HepG2 (cell line): ENCODE measurements at regions not wholly inside any gene's neighbourhood (a gene's known extent, or its start where the extent isn't known, plus 50 kb on each side); places are given as distances from the start of the nearest gene placed in this dataset.

Source experiments
- ATAC-seq: fragments of 200-7000 bp; cut with Tn5 transposase; 3 replicates; pipeline ENCODE4 v1.9.1; 2020; ENCODE audit warnings: mild to moderate bottlenecking, moderate library complexity
- BruUV-seq: library from RNA; stranded (reverse); fragments of 400-500 nt; replicated peaks from 2 replicates; lab custom pipeline; 2021; lab: Mats Ljungman, UMichigan
- CTCF ChIA-PET: fragments of 300-600 bp; formaldehyde crosslinking; extraction: SDS; loops from one replicate; lab custom pipeline; 2021; ENCODE audit warnings: low total read pairs, inconsistent platforms, low intra/inter-chr PET ratio; lab: Yijun Ruan, JAX
- POLR2A ChIA-PET: fragments of 350-600 bp; sonication (Branson Sonifier 250); formaldehyde crosslinking; loops from one replicate; lab custom pipeline; 2020; ENCODE audit warnings: antibody characterized with exemption, inconsistent platforms; lab: Yijun Ruan, JAX
- DNase-seq: peaks from one replicate; pipeline ENCODE4 v3.0.0-alpha.2; 2015; ENCODE audit warnings: low spot score
- FAIRE-seq: peaks from 3 replicates; lab custom pipeline; 2011; peaks lifted over from hg19 to GRCh38; lab: Jason Lieb, UNC
- H2AFZ ChIP-seq: one replicate; pipeline ENCODE4 v1.6.1; 2011; ENCODE audit warnings: low read length, inconsistent platforms
- H3K27ac ChIP-seq: fragments of 300-600 bp; 3 replicates; pipeline ENCODE4 v1.8.0; 2011; ENCODE audit warnings: mixed run types, mild to moderate bottlenecking, mixed read lengths, low read length, inconsistent platforms; ENCODE audit not compliant: insufficient read depth; ENCODE audit errors: extremely low read length
- H3K27me3 ChIP-seq, 2 experiments: fragments of 200-600 bp in 1 of 2; 2 replicates in 1 of 2; 3 replicates in 1 of 2; pipeline versions ENCODE4 v1.6.0 to v1.8.0; 2011; ENCODE audit warnings: low read length in 2 of 2, mild to moderate bottlenecking in 2 of 2, moderate library complexity in 2 of 2, inconsistent platforms in 1 of 2; ENCODE audit not compliant: insufficient read depth in 2 of 2, control insufficient read depth in 1 of 2
- H3K36me3 ChIP-seq, 2 experiments: fragments of 200-600 bp in 1 of 2; replicated peaks in 1 of 2; 2 replicates in 1 of 2; 3 replicates in 1 of 2; pipeline versions ENCODE4 v1.5.1 to v1.8.0; 2011; ENCODE audit warnings: low read length in 2 of 2, inconsistent platforms in 1 of 2; ENCODE audit not compliant: insufficient read depth in 2 of 2, control insufficient read depth in 1 of 2
- H3K4me1 ChIP-seq: 2 replicates; pipeline ENCODE4 v1.5.1; 2012; ENCODE audit warnings: low read length, inconsistent platforms; ENCODE audit not compliant: insufficient read depth
- H3K4me2 ChIP-seq: 2 replicates; pipeline ENCODE4 v1.6.0; 2011; ENCODE audit warnings: low read depth, low read length, inconsistent platforms
- H3K4me3 ChIP-seq, 3 experiments: fragments of 200-600 bp in 1 of 3; sonication (generic), shearing (Covaris generic) in 1 of 3; replicated peaks in 1 of 3; 2 replicates each; pipeline ENCODE4 v1.5.1; 2011 to 2016; ENCODE audit warnings: low read length in 3 of 3, inconsistent platforms in 2 of 3, low read depth in 2 of 3, mild to moderate bottlenecking in 2 of 3, control low read depth in 1 of 3, mixed read lengths in 1 of 3; ENCODE audit not compliant: insufficient read depth in 1 of 3
- H3K79me2 ChIP-seq: one replicate; pipeline ENCODE4 v1.6.1; 2011; ENCODE audit warnings: low read length, inconsistent platforms; ENCODE audit not compliant: insufficient read depth
- H3K9ac ChIP-seq: 2 replicates; pipeline ENCODE4 v1.6.0; 2011; ENCODE audit warnings: mild to moderate bottlenecking, low read depth, low read length, inconsistent platforms; ENCODE audit not compliant: insufficient read depth
- H3K9me3 ChIP-seq: 2 replicates; pipeline ENCODE4 v1.5.1; 2012; ENCODE audit warnings: mild to moderate bottlenecking, low read length
- H4K20me1 ChIP-seq: 2 replicates; pipeline ENCODE4 v1.6.0; 2011; ENCODE audit warnings: inconsistent platforms, mild to moderate bottlenecking, low read length, moderate library complexity; ENCODE audit not compliant: insufficient read depth
- GFI1 ChIP-seq: sonication (generic); formaldehyde crosslinking; IDR thresholded peaks from 2 replicates; pipeline ENCODE4 v1.5.0; 2020; ENCODE audit warnings: missing genetic modification reagents, mild to moderate bottlenecking, borderline replicate concordance
- MED8 ChIP-seq: sonication (generic); formaldehyde crosslinking; IDR thresholded peaks from 2 replicates; pipeline ENCODE4 v1.8.1; 2023; ENCODE audit warnings: mild to moderate bottlenecking, missing genetic modification reagents; ENCODE audit not compliant: insufficient replicate concordance
- MEIS1 ChIP-seq: sonication (generic); formaldehyde crosslinking; IDR thresholded peaks from 2 replicates; pipeline ENCODE4 v1.9.0; 2021; ENCODE audit warnings: mild to moderate bottlenecking, missing genetic modification reagents, moderate library complexity, borderline replicate concordance
- ZC3H4 ChIP-seq: sonication (generic); formaldehyde crosslinking; IDR thresholded peaks from 2 replicates; pipeline ENCODE4 v1.4.0; 2020; ENCODE audit warnings: missing genetic modification reagents, borderline replicate concordance
- ZNF281 ChIP-seq: sonication (generic); formaldehyde crosslinking; IDR thresholded peaks from 2 replicates; pipeline ENCODE4 v1.4.0; 2020; ENCODE audit warnings: missing genetic modification reagents, borderline replicate concordance
- ZNF331 ChIP-seq: sonication (generic); formaldehyde crosslinking; IDR thresholded peaks from 2 replicates; pipeline ENCODE4 v1.4.0; 2020; ENCODE audit warnings: missing genetic modification reagents
- WGBS: methylation state at CpG from one replicate; pipeline ENCODE4 v1.1.6; 2017; ENCODE audit warnings: low lambda C conversion rate; 5-methylcytosine and 5-hydroxymethylcytosine counted together
- in situ Hi-C: cut with HindIII; loops from 2 replicates; pipeline ENCODE4 v1.10.0; 2017; ENCODE audit warnings: low pct_unique_long_range_greater_than_20kb; ENCODE audit not compliant: extremely low pct_ligation_motif_present
- intact Hi-C: fragments of 100-400 bp; cut with micrococcal nuclease; formaldehyde crosslinking; loops from one replicate; pipeline ENCODE4 v1.10.0; 2022; ENCODE audit not compliant: unreplicated experiment
- TF ChIP-seq, protein P1 (sequence below): sonication (generic); formaldehyde crosslinking; IDR thresholded peaks from 2 replicates; pipeline ENCODE4 v1.4.0; 2020; ENCODE audit warnings: missing genetic modification reagents, borderline replicate concordance
- TF ChIP-seq, protein P2 (sequence below): sonication (generic); formaldehyde crosslinking; IDR thresholded peaks from 2 replicates; pipeline ENCODE4 v1.9.0; 2022; ENCODE audit warnings: missing genetic modification reagents, mild to moderate bottlenecking, borderline replicate concordance
- TF ChIP-seq, protein P3 (sequence below): sonication (generic); formaldehyde crosslinking; IDR thresholded peaks from 2 replicates; pipeline ENCODE4 v1.8.0; 2022; ENCODE audit warnings: missing genetic modification reagents, low read depth, mild to moderate bottlenecking, borderline replicate concordance
- TF ChIP-seq, protein P4 (sequence below): sonication (generic); formaldehyde crosslinking; IDR thresholded peaks from 2 replicates; pipeline ENCODE4 v1.5.1; 2020; ENCODE audit warnings: mild to moderate bottlenecking, missing genetic modification reagents, borderline replicate concordance

DNA sequence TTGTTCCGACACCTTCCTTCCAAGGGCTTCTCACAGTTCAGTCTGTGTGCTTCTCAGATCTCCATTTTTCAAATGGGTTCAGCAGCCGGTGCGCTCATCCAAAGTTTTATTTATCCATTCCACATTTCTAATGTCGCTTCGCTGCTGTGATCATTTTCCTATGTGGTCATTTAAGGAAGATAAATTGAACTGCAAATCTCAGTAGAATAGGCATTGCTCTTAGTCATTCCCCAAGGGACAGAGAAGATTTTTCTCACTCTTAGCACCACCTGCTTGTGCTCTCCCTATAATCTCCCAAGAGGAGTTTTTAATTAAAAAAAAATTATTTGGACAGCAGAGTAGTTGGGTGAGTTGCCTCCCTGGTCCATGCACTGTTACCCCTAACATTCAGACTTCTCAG lies 278.9 kb upstream of the GATB start (continued):
- TF ChIP-seq, protein P1, sequence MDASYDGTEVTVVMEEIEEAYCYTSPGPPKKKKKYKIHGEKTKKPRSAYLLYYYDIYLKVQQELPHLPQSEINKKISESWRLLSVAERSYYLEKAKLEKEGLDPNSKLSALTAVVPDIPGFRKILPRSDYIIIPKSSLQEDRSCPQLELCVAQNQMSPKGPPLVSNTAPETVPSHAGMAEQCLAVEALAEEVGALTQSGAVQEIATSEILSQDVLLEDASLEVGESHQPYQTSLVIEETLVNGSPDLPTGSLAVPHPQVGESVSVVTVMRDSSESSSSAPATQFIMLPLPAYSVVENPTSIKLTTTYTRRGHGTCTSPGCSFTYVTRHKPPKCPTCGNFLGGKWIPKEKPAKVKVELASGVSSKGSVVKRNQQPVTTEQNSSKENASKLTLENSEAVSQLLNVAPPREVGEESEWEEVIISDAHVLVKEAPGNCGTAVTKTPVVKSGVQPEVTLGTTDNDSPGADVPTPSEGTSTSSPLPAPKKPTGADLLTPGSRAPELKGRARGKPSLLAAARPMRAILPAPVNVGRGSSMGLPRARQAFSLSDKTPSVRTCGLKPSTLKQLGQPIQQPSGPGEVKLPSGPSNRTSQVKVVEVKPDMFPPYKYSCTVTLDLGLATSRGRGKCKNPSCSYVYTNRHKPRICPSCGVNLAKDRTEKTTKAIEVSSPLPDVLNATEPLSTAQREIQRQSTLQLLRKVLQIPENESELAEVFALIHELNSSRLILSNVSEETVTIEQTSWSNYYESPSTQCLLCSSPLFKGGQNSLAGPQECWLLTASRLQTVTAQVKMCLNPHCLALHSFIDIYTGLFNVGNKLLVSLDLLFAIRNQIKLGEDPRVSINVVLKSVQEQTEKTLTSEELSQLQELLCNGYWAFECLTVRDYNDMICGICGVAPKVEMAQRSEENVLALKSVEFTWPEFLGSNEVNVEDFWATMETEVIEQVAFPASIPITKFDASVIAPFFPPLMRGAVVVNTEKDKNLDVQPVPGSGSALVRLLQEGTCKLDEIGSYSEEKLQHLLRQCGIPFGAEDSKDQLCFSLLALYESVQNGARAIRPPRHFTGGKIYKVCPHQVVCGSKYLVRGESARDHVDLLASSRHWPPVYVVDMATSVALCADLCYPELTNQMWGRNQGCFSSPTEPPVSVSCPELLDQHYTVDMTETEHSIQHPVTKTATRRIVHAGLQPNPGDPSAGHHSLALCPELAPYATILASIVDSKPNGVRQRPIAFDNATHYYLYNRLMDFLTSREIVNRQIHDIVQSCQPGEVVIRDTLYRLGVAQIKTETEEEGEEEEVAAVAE (CRISPR knock-in tag), result no peak
- no peak for TF ChIP-seq MED8 (CRISPR knock-in tag)
- no peak for TF ChIP-seq ZNF331 (CRISPR knock-in tag)
- no peak for TF ChIP-seq ZNF281 (CRISPR knock-in tag)

- WGBS, result 32% methylated on average over 4 of the region's 11 CpGs
- Histone ChIP-seq H3K4me3 (no peak overlapping the region), H4K20me1 (no peaks in the 10 kb centered on the region), H3K9me3 (no peaks in the 10 kb centered on the region), H3K36me3 (no peaks in the 10 kb centered on the region), H2AFZ (no peak overlapping the region), H3K9ac (no peak overlapping the region), H3K79me2 (no peaks in the 10 kb centered on the region), H3K27me3 (no peaks in the 10 kb centered on the region; a peak in 1 of 5 replicates), H3K4me1 (no peaks in the 10 kb centered on the region), H3K27ac (no peak overlapping the region), H3K4me2 (no peak overlapping the region)
- no peak for DNase-seq
- TF ChIP-seq, protein P2, sequence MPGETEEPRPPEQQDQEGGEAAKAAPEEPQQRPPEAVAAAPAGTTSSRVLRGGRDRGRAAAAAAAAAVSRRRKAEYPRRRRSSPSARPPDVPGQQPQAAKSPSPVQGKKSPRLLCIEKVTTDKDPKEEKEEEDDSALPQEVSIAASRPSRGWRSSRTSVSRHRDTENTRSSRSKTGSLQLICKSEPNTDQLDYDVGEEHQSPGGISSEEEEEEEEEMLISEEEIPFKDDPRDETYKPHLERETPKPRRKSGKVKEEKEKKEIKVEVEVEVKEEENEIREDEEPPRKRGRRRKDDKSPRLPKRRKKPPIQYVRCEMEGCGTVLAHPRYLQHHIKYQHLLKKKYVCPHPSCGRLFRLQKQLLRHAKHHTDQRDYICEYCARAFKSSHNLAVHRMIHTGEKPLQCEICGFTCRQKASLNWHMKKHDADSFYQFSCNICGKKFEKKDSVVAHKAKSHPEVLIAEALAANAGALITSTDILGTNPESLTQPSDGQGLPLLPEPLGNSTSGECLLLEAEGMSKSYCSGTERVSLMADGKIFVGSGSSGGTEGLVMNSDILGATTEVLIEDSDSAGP (CRISPR knock-in tag), result no peak
- TF ChIP-seq GFI1 (CRISPR knock-in tag) (no peak), MEIS1 (CRISPR knock-in tag) (no peak), ZC3H4 (CRISPR knock-in tag) (no peak)
- TF ChIP-seq, protein P3, sequence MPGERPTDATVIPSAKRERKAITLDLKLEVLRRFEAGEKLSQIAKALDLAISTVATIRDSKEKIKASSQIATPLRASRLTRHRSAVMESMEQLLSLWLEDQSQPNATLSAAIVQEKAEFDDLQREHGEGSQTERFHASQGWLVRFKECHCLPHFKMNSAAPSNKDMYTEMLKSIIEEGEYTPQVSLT (CRISPR knock-in tag), result no peak
- TF ChIP-seq, protein P4, sequence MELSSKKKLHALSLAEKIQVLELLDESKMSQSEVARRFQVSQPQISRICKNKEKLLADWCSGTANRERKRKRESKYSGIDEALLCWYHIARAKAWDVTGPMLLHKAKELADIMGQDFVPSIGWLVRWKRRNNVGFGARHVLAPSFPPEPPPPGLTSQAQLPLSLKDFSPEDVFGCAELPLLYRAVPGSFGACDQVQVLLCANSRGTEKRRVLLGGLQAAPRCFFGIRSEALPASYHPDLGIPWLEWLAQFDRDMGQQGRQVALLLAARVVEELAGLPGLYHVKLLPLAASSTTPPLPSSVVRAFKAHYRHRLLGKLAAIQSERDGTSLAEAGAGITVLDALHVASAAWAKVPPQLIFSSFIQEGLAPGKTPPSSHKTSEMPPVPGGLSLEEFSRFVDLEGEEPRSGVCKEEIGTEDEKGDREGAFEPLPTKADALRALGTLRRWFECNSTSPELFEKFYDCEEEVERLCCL (CRISPR knock-in tag), result no peak
- in situ Hi-C loops (no loop called here), intact Hi-C loops (no loop called here)
- BruUV-seq, result no TSS peak
- CTCF ChIA-PET, result no interaction called here
- FAIRE-seq, result no peak
- POLR2A ChIA-PET, result no interaction called here
- ATAC-seq, result no peak
Measured at GRCh38 chr4:152039023-152039481, 278.2 kb upstream of the GATB start.
